ENCODE measurements at regions not wholly inside any gene's neighbourhood (a gene's known extent, or its start where the extent isn't known, plus 50 kb on each side); places are given as distances from the start of the nearest gene placed in this dataset.
"Not testable (repeated sequence)": the region's sequence is repeated elsewhere in the genome, so short reads cannot be mapped to it uniquely, and the experiment has no call there.

DNA sequence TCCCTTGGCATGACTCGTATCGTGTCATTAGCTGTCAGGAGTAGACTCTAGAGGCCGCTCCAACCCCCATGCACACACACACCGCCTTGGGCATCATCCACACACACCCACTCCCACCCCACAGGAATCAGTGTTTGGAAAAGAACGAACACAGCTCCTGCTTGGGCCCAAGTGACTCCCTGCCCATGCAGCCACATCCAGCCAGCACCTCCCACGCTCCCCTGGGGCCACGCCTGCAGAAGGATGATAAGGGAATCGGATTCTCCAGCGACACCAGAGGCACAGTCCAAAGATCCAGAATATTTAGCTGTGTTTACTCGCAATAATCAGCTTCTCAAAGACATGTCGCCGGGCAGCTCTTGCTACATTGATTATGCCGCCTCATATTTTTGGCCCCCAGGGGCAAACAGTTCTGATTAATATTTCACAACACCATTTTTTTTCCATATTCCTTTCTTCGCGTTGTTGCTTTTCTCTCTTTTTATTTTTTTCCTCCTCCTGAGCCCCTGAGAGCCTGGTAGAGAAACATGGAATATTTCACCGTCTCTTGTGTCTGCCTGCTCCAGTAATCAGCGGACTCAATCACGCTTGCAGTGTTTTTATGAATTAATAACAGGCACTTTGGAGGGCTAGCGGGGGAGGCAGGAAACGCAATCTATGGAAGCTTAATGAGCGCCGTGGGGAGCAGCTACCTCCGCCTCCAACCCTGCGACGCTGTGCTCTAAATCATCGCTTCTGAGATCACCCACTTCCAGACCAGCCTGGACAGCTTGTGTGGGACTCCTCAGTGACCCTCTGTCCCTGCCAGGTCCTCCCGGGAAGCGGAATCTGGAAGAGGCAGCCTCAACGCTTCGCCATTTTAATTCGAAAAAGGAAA is 221.4 kb downstream of the TLE3 start:
- DNase-seq (ENCODE audit: low read depth): no peak
- TF ChIP-seq, protein P1, sequence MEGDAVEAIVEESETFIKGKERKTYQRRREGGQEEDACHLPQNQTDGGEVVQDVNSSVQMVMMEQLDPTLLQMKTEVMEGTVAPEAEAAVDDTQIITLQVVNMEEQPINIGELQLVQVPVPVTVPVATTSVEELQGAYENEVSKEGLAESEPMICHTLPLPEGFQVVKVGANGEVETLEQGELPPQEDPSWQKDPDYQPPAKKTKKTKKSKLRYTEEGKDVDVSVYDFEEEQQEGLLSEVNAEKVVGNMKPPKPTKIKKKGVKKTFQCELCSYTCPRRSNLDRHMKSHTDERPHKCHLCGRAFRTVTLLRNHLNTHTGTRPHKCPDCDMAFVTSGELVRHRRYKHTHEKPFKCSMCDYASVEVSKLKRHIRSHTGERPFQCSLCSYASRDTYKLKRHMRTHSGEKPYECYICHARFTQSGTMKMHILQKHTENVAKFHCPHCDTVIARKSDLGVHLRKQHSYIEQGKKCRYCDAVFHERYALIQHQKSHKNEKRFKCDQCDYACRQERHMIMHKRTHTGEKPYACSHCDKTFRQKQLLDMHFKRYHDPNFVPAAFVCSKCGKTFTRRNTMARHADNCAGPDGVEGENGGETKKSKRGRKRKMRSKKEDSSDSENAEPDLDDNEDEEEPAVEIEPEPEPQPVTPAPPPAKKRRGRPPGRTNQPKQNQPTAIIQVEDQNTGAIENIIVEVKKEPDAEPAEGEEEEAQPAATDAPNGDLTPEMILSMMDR (conservative IDR thresholded peaks at IDR 0.05; ENCODE audit: low read depth, low read length): no peak
- no peak overlapping the region for H3K4me3 ChIP-seq (ENCODE audit: low read depth, low read length)

DNA sequence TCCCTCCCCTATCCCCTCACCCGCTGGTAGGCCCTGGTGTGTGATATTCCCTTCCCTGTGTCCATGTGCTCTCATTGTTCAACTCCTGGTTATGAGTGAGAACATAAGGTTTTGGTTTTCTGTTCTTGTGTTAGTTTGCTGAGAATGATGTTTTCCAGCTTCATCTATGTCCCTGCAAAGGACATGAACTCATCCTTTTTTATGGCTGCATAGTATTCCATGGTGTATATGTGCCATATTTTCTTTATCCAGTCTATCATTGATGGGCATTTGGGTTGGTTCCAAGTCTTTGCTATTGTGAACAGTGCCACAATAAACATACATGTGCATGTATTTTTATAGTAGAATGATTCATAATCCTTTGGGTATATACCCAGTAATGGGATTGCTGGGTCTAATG is 217.8 kb downstream of the TLE3 start:
- not testable (repeated sequence) for H3K4me3 ChIP-seq (ENCODE audit: low read depth, low read length)

DNA sequence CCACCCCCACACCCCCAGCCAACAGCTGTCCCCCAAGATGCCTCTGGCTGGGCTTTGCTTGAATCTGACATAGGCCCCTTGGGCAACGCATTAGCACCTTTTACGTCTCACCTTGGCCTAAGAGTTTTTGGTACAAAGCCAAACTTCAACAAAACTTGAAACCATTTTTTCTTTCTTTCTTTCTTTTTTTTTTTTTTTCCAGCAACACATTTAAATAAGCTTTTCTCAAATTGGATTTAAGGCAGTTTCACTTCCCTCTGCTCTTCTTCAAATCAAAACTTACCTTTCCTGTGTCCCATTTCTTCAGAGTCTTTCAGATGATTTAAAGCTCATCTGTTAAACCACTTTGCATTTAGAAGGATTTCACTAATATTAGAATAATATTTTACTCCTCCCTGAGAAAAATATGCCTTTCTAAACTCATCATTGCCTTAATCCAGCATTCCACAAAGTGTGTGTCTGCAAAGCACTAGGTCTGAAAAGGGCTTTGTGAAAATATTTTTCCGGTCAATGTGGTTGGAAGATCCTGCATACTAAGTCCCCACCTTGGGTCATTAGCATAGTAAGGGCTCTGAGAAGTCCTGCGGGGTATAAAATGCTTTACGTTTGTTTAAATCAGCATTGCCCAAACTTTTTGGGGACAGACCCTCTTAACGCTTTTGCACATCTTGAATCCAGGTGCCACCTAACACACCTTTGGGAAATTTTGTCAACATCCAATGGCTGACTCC is 217.0 kb downstream of the TLE3 start:
- TF ChIP-seq, protein P1 (conservative IDR thresholded peaks at IDR 0.05; ENCODE audit: low read depth, low read length): no peak
- no peak for DNase-seq (ENCODE audit: low read depth)
- H3K4me3 ChIP-seq (ENCODE audit: low read depth, low read length): no peak overlapping the region

More for the DNA sequence above, 217.8 kb downstream of the TLE3 start:
- not testable (repeated sequence) for DNase-seq (ENCODE audit: low read depth)

DNA sequence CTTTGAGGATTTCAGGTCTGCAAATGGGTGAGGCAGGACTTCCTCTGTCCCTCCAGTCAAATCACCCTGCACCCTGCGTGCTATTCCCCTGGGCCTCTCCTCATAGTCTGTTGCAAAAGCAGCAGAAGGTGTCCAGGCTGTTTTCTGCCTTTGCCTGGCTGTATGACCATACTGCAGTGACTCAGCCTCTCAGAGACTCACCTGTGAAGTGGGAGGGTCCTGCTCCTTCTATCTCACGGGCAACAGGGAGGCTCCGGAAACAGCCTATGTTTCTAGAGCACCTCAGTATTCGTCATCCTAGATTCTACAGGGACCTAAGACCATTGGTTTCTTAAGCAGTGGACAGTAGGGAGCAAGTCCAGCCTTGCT is 216.4 kb downstream of the TLE3 start:
- no peak overlapping the region for H3K4me3 ChIP-seq (ENCODE audit: low read depth, low read length)
- no peak for DNase-seq (ENCODE audit: low read depth)
- TF ChIP-seq, protein P1 (conservative IDR thresholded peaks at IDR 0.05; ENCODE audit: low read depth, low read length): no peak

DNA sequence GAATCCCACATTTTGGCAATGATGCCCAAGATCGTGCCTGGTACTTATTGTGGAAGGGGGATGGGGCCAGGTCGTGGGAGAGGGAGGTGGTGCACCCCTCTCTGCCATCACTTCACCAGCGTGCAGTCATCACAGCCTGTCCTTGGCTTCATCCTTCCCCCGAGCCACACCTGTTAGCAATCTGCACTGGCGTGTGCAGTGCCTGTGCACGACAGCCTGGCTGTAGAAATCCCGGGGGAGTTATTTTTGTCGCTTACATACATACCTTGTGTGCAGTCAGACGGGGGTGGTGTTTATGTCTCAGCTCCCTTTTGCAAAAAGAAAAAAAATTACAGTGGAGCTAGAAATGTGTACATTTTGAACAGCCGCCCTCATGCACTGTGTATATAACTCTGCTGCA is 216.0 kb downstream of the TLE3 start:
- no peak for DNase-seq (ENCODE audit: low read depth)
- H3K4me3 ChIP-seq (ENCODE audit: low read depth, low read length): no peak overlapping the region
- TF ChIP-seq, protein P1 (conservative IDR thresholded peaks at IDR 0.05; ENCODE audit: low read depth, low read length): no peak

DNA sequence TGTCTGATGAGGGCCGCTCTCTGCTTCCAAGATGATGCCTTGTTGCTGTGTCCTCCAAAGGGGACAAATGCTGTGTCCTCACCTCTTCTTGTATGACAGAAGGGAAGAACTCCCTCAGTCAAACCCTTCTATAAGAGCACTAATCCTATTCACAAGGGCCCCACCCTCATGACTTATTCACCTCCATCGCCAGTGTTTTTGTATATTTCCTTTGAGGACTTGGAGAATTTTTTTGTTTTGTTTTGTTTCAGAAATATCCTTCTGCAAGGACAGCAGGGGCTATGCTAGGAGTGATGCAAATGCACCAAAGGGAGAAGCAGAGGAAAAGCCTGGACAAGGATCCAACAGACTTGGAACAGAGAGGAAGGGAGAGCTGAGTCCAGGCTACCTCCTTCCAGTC is 214.4 kb downstream of the TLE3 start:
- DNase-seq (ENCODE audit: low read depth): no peak
- TF ChIP-seq, protein P1 (conservative IDR thresholded peaks at IDR 0.05; ENCODE audit: low read depth, low read length): no peak
- H3K4me3 ChIP-seq (ENCODE audit: low read depth, low read length): no peak overlapping the region

DNA sequence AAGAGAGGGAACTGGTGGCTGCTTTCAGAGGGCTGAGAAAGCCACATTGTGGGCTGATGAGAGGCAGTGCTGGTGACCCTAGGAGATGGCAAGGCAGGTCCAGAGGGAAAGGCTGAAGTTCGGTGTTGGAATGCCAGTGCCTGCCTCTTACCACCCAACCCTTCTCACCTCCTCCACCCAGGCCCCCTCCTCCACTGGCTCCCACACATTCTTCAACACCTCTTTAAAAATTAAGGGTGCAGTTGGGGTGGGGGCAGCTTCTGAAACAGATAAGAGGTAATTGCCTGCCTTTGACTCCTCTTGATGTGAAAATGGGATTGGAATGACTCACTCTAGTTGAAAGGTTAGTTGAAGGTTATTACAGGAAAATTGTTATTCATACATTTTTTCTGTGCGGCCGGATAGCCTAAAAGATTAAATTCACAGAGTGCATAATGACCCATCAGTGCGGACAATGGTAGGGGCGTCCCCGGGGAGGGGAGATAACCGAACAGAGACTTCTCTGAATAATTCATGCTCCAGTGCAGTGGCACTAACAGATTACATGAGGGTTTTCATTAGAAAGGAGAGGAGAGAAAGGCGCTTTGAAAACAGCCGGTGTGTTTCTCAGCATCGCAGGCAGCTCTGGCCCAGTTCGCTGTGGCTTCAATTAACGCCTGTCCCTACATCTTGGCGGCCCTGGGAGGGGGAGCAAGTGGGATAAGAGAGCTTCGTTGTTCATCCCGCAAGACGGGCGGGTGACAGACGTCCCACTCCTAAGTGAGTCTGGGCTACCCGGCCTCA is 212.4 kb downstream of the TLE3 start:
- TF ChIP-seq, protein P1 (conservative IDR thresholded peaks at IDR 0.05; ENCODE audit: low read depth, low read length): no peak
- DNase-seq (ENCODE audit: low read depth): no peak
- no peak overlapping the region for H3K4me3 ChIP-seq (ENCODE audit: low read depth, low read length)

Data from epithelial cell of proximal tubule (primary cell).